GM20000 (cell line): ENCODE measurements at regions not wholly inside any gene's neighbourhood (a gene's known extent, or its start where the extent isn't known, plus 50 kb on each side); places are given as distances from the start of the nearest gene placed in this dataset.

ENCODE experiments used
- DNase-seq: peaks from one replicate; pipeline ENCODE4 v3.0.0; 2012; ENCODE audit warnings: low spot score
- CTCF ChIP-seq: IDR thresholded peaks from 2 replicates; pipeline ENCODE4 v1.5.1; 2012; ENCODE audit warnings: mild to moderate bottlenecking, control low read depth; ENCODE audit errors: extremely low read depth, missing control alignments

GRCh38 chr10:36730316-36730715, 395.1 kb upstream of the ANKRD30A start:
- no peak for DNase-seq
- no peak for TF ChIP-seq CTCF

GRCh38 chr10:36728626-36729025, 396.8 kb upstream of the ANKRD30A start:
- DNase-seq: no peak
- TF ChIP-seq CTCF: no peak

GRCh38 chr10:36725581-36726520, 399.5 kb upstream of the ANKRD30A start:
- no peak for DNase-seq
- TF ChIP-seq CTCF: no peak

GRCh38 chr10:36722777-36723176, 402.6 kb upstream of the ANKRD30A start:
- no peak for DNase-seq
- no peak for TF ChIP-seq CTCF

GRCh38 chr10:36721871-36722270, 403.5 kb upstream of the ANKRD30A start:
- no peak for TF ChIP-seq CTCF
- DNase-seq: no peak

- no peak for DNase-seq
These were observed 404.5 kb upstream of the ANKRD30A start for GRCh38 chr10:36720895-36721294.

More at GRCh38 chr10:36720895-36721294, 404.5 kb upstream of the ANKRD30A start:
- TF ChIP-seq CTCF: no peak
